ENCODE measurements at regions not wholly inside any gene's neighbourhood (a gene's known extent, or its start where the extent isn't known, plus 50 kb on each side); places are given as distances from the start of the nearest gene placed in this dataset.

- no peak for DNase-seq (ENCODE audit: low read depth)
Measured at GRCh38 chr9:78863531-78863930, 566.6 kb downstream of the PSAT1 start.

DNA sequence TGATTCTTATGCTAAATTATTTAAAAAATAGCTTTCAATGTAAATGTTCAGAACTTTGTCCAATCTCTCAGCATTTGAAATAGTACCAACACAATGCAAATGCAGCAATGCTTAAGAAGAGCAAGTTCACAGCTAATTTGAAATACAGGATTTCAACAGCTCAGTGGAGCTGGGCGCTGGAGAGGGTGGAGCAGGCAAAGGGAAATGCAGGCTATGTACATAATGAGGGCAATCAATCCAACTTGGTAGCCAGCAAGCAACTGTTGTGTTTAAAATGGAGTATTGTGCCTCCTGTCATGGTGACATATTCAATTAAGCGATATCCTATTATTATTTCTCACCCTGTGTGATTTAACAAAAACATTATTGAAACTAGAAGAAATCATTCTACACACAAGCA, 568.8 kb downstream of the PSAT1 start:
- DNase-seq (ENCODE audit: low read depth) = no peak

- no peak for DNase-seq (ENCODE audit: low read depth)
Measured at GRCh38 chr9:78866207-78867132, 569.5 kb downstream of the PSAT1 start.

DNA sequence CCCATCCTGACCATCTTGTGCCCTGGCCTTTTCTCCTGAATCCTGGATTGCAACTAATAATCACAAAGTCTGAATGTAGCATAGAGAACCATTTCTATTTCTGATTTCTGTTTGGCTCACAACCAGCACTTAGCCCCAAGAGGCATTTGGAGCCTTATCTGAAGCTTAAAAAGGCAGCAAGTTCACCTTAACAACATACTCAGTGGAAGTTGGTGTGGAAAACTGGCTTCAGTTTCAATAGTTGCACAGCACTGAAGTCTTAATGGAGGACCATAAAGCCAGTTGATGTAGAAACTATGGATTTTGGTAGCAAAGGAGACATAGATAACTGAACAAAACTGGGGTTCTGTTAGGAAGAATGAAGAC, 574.1 kb downstream of the PSAT1 start:
- no peak for DNase-seq (ENCODE audit: low read depth)

DNA sequence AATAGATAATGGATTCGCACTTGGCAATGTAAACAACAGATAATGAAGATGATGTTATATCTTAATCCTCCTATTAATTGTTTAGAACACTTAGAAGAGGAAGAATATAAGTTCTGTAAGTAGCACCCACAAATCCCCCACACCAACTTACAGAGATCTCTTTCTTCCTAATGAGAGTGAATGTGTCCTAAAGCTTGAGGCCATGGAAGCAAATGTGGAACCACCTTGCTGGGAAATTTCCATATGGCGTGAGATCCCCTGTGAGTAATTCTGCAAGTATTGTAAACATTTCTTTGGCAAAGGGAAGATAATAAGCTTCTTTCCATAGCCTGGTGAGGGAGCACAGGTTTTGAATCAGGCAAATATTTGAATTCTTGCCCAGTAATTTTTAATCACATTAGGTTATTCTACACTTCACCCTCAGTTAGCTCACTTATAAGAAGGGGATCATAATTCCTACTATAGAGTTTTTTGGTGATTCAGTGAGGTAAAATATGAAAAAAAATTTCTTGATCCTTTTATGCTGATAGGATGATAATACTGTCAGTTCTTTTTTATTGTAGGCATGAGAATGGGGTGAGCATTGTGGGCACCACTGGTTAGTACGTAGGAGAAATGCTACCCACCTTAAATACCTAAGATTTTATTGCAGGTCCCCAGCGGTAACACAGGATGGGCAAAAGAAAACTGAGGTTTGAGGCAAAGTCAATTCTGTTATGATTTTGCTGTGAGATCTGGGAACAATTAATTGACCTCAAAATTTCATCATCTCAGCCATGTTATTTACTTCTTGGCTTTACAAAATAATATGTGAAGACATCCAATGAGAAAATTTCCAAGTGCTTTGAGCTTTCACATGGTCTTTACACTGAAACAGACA, 574.8 kb downstream of the PSAT1 start:
- no peak for DNase-seq (ENCODE audit: low read depth)

GRCh38 chr9:78874061-78874460, 577.1 kb downstream of the PSAT1 start:
- no peak for DNase-seq (ENCODE audit: low read depth)

DNA sequence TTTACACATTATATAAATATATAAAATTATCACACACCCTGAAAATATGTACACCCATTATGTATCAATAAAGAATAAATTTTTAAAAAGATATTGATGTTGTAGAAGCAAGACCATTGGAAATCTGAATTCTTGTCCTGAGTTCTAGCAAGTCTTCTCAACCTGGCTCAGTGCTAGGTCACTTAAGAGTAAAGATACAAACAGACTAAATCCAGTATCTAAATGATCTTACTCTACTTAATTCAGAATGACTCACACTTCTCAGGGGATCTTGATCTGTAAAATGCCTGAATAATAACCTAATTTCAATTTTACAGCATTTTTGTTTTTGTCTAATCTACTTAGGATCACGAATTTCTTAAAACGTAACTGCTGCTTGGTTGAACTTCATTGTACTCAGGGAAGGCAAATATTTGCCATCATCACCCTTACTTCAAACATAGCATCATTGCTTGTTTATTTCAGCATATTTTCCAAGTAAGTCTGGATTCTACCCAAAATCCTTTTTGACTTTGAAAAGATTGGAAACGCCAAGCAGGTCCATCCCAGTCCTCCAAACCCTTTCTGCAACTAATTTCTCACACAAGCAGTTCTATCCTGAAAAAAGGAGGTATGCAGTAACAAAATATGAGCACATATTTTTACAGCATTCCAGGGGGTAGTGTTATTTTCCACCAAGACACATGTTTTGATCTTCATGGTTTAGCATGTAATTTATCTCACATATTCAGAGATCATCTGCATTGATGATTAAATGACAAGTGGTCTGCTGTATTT, 582.6 kb downstream of the PSAT1 start:
- DNase-seq (ENCODE audit: low read depth) = no peak

DNA sequence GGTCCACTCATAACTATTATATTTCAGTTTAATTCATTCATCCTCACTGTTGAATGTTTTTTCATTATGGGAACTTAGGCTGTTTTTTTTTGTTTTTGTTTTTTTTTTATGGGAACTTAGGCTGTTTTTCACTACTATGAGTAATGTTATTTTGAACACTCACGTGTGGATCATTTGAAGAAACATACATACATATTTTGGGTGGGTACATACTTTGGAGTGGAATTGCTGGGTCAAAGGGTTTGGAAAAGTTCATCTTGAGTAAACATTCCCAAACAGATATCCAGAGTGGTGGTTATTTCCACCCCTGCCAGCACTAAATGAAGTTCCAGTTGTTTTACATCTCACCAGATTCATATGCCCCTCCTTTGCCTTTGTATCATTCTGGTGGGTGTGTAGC, 584.4 kb downstream of the PSAT1 start:
- DNase-seq (ENCODE audit: low read depth) = no peak

- no peak for DNase-seq (ENCODE audit: low read depth)
Measured at GRCh38 chr9:78882481-78882880, 585.6 kb downstream of the PSAT1 start.

DNA sequence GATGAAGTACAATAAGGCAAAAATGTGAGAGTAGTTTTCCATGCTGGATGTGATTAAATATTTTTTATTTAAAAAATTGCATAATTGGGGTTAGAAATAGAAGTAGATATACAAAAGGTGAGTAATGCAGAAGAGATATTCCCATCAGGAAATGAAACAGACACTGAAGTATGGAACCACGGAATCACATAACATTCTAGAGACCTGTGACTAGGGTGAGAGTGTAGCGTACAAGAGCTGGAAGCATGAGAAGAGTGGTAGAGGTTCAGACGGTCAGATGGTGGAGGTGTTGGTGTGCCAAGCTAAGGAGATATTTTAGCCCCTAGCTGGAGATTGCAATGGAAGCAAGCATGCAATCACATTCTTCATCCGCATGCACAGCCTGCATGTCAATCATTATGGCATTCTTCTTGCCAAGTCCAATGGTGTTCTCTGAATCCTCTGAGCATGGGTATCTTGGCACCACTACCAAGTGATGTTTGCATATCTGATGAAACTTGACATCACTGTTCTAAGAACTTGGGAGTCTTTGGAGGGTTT, 587.8 kb downstream of the PSAT1 start:
- DNase-seq (ENCODE audit: low read depth) = no peak

GRCh38 chr9:78892182-78892581, 595.3 kb downstream of the PSAT1 start:
- DNase-seq (ENCODE audit: low read depth) = no peak

- DNase-seq (ENCODE audit: low read depth) = no peak
Measured at GRCh38 chr9:78892769-78893168, 595.8 kb downstream of the PSAT1 start.

GRCh38 chr9:78893774-78894401, 597.0 kb downstream of the PSAT1 start:
- no peak for DNase-seq (ENCODE audit: low read depth)

DNA sequence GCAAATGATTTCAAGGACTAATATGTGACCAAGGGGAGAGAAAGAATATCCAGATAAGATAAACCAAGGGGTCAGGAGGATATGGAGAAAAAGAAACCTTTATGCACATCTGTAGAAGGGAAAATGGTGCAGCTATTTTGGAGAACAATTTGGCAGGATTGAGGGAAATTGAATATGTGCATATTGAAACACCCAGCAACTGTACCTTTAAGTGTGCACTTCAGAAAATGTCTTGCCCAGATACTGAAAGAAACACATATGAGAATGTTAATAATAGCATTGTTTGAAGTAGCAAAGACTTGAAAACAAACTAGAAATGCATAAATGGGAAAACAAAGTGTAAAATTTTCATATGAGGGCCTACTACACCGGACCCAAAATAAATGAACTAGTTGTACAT, 599.6 kb downstream of the PSAT1 start:
- DNase-seq (ENCODE audit: low read depth) = no peak

DNA sequence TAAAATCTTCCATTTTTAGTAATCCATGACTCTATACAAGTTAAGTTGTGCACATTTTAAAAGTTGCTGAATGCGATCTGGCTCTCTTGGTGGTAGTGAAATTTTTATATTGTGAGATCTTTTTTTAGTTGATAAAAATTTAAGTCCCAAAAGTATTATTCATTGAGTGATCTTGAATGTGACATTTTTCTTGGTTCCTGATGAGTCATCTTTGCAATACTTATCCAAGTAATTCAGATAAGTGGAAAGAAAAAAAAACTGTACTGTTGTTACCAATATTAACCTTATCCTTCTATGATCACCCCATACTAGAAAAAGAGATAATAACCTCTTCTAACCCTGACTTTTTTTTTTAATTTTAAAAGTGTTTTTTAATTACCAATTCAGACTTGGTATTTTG, 601.3 kb downstream of the PSAT1 start:
- no peak for DNase-seq (ENCODE audit: low read depth)

DNA sequence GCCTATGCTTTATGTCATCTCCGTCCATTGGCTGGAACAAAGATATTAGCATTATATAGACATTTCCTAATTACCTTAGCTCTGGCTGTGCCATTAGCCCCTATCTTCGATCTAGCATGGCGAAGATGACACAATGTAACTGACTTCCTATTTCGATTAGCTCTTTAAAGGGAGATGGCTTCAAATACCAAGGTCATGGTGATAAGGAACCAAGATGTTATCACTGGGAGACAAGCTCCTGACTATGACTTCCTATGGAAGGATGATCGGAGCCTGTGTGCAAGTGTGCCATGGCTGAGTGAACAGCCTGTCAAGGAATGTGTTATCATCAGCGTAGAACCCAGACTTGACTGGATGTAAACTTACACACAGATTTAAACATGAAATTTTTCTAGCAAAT, 602.1 kb downstream of the PSAT1 start:
- no peak for DNase-seq (ENCODE audit: low read depth)

DNA sequence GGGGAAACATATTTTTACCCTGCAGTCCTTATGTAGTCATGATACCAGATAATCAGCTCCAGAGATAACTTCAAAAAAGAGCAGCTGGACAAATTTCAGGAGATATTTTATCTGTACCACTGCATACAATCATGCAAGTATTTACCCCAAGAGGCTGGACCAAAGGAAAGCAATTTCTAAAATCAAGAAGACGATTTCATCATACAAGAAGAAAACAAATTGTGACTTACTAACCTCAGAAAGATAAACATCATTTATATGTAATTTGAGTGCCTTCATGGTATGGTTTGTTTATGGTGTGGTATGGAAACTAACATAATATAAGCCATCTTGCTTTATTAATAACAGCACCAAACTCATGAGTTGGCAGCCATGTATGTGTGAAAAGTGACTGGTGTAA, 603.6 kb downstream of the PSAT1 start:
- DNase-seq (ENCODE audit: low read depth) = no peak

GRCh38 chr9:78902051-78902450, 605.1 kb downstream of the PSAT1 start:
- no peak for DNase-seq (ENCODE audit: low read depth)

GRCh38 chr9:78903581-78903980, 606.7 kb downstream of the PSAT1 start:
- no peak for DNase-seq (ENCODE audit: low read depth)

DNA sequence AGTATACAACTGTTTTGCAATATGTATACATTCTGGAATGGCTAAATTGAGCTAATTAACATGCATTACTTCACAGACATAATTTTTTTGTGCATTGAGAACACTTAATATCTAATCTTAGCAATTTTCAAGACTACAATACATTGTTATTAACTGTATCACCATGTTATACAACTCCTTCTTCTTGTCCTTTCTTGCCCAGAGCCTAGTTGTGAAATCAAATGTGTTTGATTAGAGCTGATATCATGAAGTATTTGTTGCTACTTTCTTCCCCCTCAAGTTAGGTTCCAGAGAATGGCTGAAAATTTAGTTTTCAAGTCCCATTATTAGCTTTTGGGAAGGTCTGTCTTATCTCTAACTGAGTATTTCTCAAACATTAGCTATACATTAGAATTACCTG, 607.8 kb downstream of the PSAT1 start:
- DNase-seq (ENCODE audit: low read depth) = no peak

- no peak for DNase-seq (ENCODE audit: low read depth)
Measured at GRCh38 chr9:78905387-78905786, 608.5 kb downstream of the PSAT1 start.
